Loucy (cell line): ENCODE measurements at regions not wholly inside any gene's neighbourhood (a gene's known extent, or its start where the extent isn't known, plus 50 kb on each side); places are given as distances from the start of the nearest gene placed in this dataset.

Experiments
- H2AFZ ChIP-seq: fragments of 200-600 bp; sonication (generic); 2 replicates; pipeline ENCODE4 v1.6.0; 2016; ENCODE audit warnings: antibody characterized with exemption, mild to moderate bottlenecking, low read length, moderate library complexity
- H3F3A ChIP-seq: fragments of 200-600 bp; 2 replicates; pipeline ENCODE4 v1.6.0; 2016; ENCODE audit warnings: antibody characterized with exemption, low read depth, mild to moderate bottlenecking
- H3K27me3 ChIP-seq: fragments of 200-600 bp; sonication (generic); 2 replicates; pipeline ENCODE4 v1.6.1; 2014; ENCODE audit warnings: low read length, mild to moderate bottlenecking; ENCODE audit not compliant: insufficient read depth, poor library complexity, severe bottlenecking
- H3K36me3 ChIP-seq: fragments of 200-600 bp; sonication (generic); 2 replicates; pipeline ENCODE4 v1.6.1; 2016; ENCODE audit warnings: low read length; ENCODE audit not compliant: insufficient read depth
- H3K4me1 ChIP-seq: fragments of 200-600 bp; sonication (generic); 2 replicates; pipeline ENCODE4 v1.5.1; 2014; ENCODE audit warnings: low read length, mild to moderate bottlenecking; ENCODE audit not compliant: insufficient read depth, poor library complexity, severe bottlenecking
- H3K4me2 ChIP-seq: fragments of 200-600 bp; sonication (generic); 2 replicates; pipeline ENCODE4 v1.6.0; 2014; ENCODE audit warnings: antibody characterized with exemption, low read length, low read depth, mild to moderate bottlenecking; ENCODE audit not compliant: poor library complexity, severe bottlenecking
- H3K4me3 ChIP-seq: fragments of 200-600 bp; sonication (generic); 2 replicates; pipeline ENCODE4 v1.5.1; 2014; ENCODE audit warnings: low read length, mild to moderate bottlenecking, mixed read lengths; ENCODE audit not compliant: poor library complexity, severe bottlenecking
- H3K79me2 ChIP-seq: fragments of 200-600 bp; sonication (generic); 2 replicates; pipeline ENCODE4 v1.6.1; 2014; ENCODE audit warnings: low read length; ENCODE audit not compliant: insufficient read depth
- H3K9ac ChIP-seq: fragments of 200-600 bp; sonication (generic); 2 replicates; pipeline ENCODE4 v1.6.0; 2014; ENCODE audit warnings: mild to moderate bottlenecking, low read depth, low read length, moderate library complexity; ENCODE audit not compliant: poor library complexity, severe bottlenecking
- H3K9me2 ChIP-seq: fragments of 200-600 bp; sonication (generic); replicated peaks from 2 replicates; pipeline ENCODE4 v1.6.1; 2016; ENCODE audit warnings: low read depth, low read length, mixed read lengths
- H3K9me3 ChIP-seq: fragments of 200-600 bp; sonication (generic); 2 replicates; pipeline ENCODE4 v1.6.1; 2014; ENCODE audit warnings: mild to moderate bottlenecking, antibody characterized with exemption, low read length, low read depth; ENCODE audit not compliant: insufficient read depth
- H4K20me1 ChIP-seq: fragments of 200-600 bp; sonication (generic); 2 replicates; pipeline ENCODE4 v1.6.0; 2014; ENCODE audit warnings: antibody characterized with exemption, low read length, mild to moderate bottlenecking; ENCODE audit not compliant: insufficient read depth, poor library complexity, severe bottlenecking
- CTCF ChIP-seq: fragments of 200-600 bp; sonication (generic); conservative IDR thresholded peaks from 2 replicates; pipeline ENCODE4 v1.5.1; 2014; ENCODE audit warnings: mild to moderate bottlenecking, antibody characterized with exemption, low read length
- EZH2phosphoT487 ChIP-seq: fragments of 200-600 bp; IDR thresholded peaks from 2 replicates; pipeline ENCODE4 v1.6.1; 2018; ENCODE audit warnings: antibody characterized with exemption, mild to moderate bottlenecking, moderate library complexity, borderline replicate concordance

- H3K27me3 ChIP-seq = no peaks in the 10 kb centered on the region
Observed at GRCh38 chr15:31160740-31161495, 59.4 kb upstream of the TRPM1 start.

GRCh38 chr15:31161951-31162350 lies 60.4 kb upstream of the TRPM1 start:
- Histone ChIP-seq H3K27me3 (no peaks in the 10 kb centered on the region), H3K9me2 (no peaks in the 10 kb centered on the region), H3K4me1 (peaks cover 3% of the 10 kb centered on the region), H3K36me3 (no peaks in the 10 kb centered on the region), H3K4me3 (no peak overlapping the region), H3F3A (no peaks in the 10 kb centered on the region), H4K20me1 (no peaks in the 10 kb centered on the region), H3K9ac (no peak overlapping the region), H3K4me2 (no peak overlapping the region), H2AFZ (no peak overlapping the region), H3K9me3 (no peaks in the 10 kb centered on the region), H3K79me2 (no peaks in the 10 kb centered on the region)
- TF ChIP-seq CTCF (no peak), EZH2phosphoT487 (no peak)

More at GRCh38 chr15:31160740-31161495, 59.4 kb upstream of the TRPM1 start:
- Histone ChIP-seq H3K4me2 (no peak overlapping the region), H3K9me3 (no peaks in the 10 kb centered on the region), H2AFZ (no peak overlapping the region), H4K20me1 (no peaks in the 10 kb centered on the region), H3F3A (no peaks in the 10 kb centered on the region), H3K36me3 (no peaks in the 10 kb centered on the region), H3K79me2 (no peaks in the 10 kb centered on the region), H3K9ac (no peak overlapping the region), H3K9me2 (no peaks in the 10 kb centered on the region), H3K4me3 (no peak overlapping the region), H3K4me1 (no peaks in the 10 kb centered on the region)
- TF ChIP-seq EZH2phosphoT487 (no peak), CTCF (no peak)

- Histone ChIP-seq H3K4me3 (no peak overlapping the region), H3K4me1 (peaks cover 10% of the 10 kb centered on the region), H4K20me1 (no peaks in the 10 kb centered on the region), H2AFZ (no peak overlapping the region), H3K79me2 (no peaks in the 10 kb centered on the region), H3F3A (no peaks in the 10 kb centered on the region), H3K4me2 (no peak overlapping the region), H3K9ac (no peak overlapping the region), H3K36me3 (no peaks in the 10 kb centered on the region), H3K27me3 (no peaks in the 10 kb centered on the region), H3K9me2 (no peaks in the 10 kb centered on the region), H3K9me3 (no peaks in the 10 kb centered on the region)
- TF ChIP-seq CTCF = no peak
- no peak for TF ChIP-seq EZH2phosphoT487
Observed at GRCh38 chr15:31162721-31163510, 61.4 kb upstream of the TRPM1 start.
